GM06990 (cell line): ENCODE measurements at regions not wholly inside any gene's neighbourhood (a gene's known extent, or its start where the extent isn't known, plus 50 kb on each side); places are given as distances from the start of the nearest gene placed in this dataset.
"Not testable (repeated sequence)": the region's sequence is repeated elsewhere in the genome, so short reads cannot be mapped to it uniquely, and the experiment has no call there.

Experiments used
- DNase-seq: peaks from one replicate; pipeline ENCODE4 v3.0.0-alpha.2; 2011; ENCODE audit not compliant: insufficient read length; ENCODE audit errors: extremely low read depth
- H3K27me3 ChIP-seq: replicated peaks from 2 replicates; pipeline ENCODE4 v1.6.0; 2011; ENCODE audit warnings: low read length; ENCODE audit not compliant: control insufficient read depth, insufficient read depth
- H3K36me3 ChIP-seq: 2 replicates; pipeline ENCODE4 v1.5.1; 2011; ENCODE audit warnings: low read length; ENCODE audit not compliant: control insufficient read depth, insufficient read depth
- H3K4me3 ChIP-seq: replicated peaks from 2 replicates; pipeline ENCODE4 v1.5.1; 2011; ENCODE audit warnings: low read depth, mild to moderate bottlenecking, control low read depth, low read length
- TF ChIP-seq, protein P1 (sequence below): IDR thresholded peaks from 2 replicates; pipeline ENCODE4 v1.5.1; 2011; ENCODE audit warnings: low read length, control low read depth, mild to moderate bottlenecking, inconsistent platforms; ENCODE audit not compliant: insufficient read depth, poor library complexity, severe bottlenecking

DNA sequence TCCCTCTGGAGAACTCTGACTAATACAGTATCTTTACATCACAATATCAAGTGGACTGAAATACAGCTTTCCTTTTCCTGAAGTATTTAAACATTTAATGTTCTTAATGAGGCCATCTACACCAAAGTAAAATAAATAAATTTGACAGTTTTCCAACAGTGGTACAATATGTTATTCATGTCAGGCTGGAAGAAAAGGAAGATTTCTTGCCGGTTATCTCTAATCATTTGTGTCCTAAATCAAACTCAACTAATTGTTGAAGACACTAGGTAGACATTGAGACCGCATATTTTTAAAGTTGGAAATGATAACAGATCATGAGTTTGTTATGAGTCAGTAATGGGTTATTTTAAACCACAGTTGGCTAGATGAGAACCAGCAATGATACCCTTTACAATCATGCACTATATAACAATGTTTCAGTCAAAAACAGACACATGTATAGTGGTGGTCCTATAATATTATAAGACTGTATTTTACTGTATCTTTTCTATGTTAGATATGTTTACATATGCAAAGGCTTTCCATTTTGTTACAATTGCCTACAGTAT is 241.6 kb downstream of the LMBRD1 start:
- TF ChIP-seq, protein P1, sequence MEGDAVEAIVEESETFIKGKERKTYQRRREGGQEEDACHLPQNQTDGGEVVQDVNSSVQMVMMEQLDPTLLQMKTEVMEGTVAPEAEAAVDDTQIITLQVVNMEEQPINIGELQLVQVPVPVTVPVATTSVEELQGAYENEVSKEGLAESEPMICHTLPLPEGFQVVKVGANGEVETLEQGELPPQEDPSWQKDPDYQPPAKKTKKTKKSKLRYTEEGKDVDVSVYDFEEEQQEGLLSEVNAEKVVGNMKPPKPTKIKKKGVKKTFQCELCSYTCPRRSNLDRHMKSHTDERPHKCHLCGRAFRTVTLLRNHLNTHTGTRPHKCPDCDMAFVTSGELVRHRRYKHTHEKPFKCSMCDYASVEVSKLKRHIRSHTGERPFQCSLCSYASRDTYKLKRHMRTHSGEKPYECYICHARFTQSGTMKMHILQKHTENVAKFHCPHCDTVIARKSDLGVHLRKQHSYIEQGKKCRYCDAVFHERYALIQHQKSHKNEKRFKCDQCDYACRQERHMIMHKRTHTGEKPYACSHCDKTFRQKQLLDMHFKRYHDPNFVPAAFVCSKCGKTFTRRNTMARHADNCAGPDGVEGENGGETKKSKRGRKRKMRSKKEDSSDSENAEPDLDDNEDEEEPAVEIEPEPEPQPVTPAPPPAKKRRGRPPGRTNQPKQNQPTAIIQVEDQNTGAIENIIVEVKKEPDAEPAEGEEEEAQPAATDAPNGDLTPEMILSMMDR: no peak
- no peak overlapping the region for H3K4me3 ChIP-seq
- no peaks in the 10 kb centered on the region for H3K36me3 ChIP-seq
- no peak for DNase-seq
- H3K27me3 ChIP-seq: no peaks in the 10 kb centered on the region

DNA sequence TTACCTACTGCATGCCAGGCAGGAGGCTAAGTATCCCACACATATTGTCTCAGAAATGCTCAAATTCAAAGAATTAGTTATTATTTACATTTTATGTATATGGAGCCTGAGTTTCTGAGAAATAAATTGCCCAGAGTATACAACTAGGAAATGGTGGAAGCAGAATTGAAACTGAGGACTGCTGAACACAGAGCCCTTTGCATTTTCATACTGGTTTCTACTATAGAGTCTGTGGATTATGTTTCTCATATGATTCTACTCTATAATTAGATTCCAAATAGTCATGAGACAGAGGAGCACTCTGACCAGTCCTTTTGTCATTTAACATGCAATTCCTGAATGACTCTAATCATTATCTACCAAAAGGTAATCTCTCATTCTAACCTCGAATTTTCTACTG is 254.3 kb downstream of the LMBRD1 start:
- H3K4me3 ChIP-seq: no peak overlapping the region
- TF ChIP-seq, protein P1: no peak
- no peaks in the 10 kb centered on the region for H3K36me3 ChIP-seq
- H3K27me3 ChIP-seq: no peaks in the 10 kb centered on the region
- peak; percentile 8 for DNase-seq

DNA sequence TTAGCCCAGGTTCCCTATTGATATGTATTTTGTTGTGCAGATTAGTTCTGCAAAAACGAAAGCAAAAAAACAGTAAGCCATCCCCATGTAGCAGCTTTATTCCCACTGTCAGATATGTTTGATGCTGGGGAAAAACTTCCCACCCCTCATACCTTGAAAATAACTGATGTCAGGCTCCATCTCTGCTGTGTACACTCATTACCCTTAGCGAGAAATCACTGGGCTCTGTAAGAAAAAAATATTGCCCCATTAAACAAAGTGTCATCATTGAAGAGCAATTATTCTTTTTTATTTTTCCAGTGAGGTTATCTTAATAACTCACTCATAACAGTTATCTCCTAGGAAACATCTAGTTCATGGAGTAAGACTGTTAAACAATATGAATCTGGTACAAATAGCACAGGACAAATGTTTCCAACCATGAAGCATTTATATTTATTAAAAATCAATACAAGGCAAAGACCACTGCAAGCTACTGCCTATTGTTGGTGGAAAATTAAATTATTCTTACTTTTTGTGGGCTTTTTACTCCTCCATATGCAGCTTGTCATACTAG is 268.8 kb downstream of the LMBRD1 start:
- no peaks in the 10 kb centered on the region for H3K36me3 ChIP-seq
- TF ChIP-seq, protein P1: no peak
- DNase-seq: no peak
- H3K4me3 ChIP-seq: no peak overlapping the region
- no peaks in the 10 kb centered on the region for H3K27me3 ChIP-seq

DNA sequence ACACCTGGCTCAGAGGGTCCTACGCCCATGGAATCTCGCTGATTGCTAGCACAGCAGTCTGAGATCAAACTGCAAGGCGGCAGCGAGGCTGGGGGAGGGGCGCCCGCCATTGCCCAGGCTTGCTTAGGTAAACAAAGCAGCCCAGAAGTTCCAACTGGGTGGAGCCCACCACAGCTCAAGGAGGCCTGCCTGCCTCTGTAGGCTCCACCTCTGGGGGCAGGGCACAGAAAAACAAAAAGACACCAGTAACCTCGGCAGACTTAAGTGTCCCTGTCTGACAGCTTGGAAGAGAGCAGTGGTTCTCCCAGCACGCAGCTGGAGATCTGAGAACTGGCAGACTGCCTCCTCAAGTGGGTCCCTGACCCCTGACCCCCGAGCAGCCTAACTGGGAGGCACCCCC is 281.3 kb downstream of the LMBRD1 start:
- not testable (repeated sequence) for H3K27me3 ChIP-seq, H3K36me3 ChIP-seq, DNase-seq, H3K4me3 ChIP-seq

DNA sequence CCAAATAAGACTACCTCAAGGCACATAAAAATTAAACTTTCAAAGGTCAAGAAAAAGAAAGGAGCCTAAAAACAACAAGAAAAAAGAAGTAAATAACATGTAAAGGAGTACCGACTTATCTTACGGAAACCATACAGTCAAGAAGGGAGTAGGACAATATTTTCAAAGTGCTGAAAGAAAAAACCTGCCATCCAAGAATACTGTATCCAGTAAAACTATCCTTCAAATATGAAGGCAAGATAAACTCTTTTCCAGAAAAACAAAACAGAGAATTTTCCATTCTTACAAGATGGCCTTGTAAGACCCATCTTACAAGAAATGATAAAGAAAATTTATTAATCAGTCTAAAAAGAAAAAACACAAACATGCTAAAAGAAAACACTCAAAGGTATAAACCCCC is 302.2 kb downstream of the LMBRD1 start:
- no peak overlapping the region for H3K4me3 ChIP-seq
- TF ChIP-seq, protein P1: no peak
- DNase-seq: no peak

DNA sequence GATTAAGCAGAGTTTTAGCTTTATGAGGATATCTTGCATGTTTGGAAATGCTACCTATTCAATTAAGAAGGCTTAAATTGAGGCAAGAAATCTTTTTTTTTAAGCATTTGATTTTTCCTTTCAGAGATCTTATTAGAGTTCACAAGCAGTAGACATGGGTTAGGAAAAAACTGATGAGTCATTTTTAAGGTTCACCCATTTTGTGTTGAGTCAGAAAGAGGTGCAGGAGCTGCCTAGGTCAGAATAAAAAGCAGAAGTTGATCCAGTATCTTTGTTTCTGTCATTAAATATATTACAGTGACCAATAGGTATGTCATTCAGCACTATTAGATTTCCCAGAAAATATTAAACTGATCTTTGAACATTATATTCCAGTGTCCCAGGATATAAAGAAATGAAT is 306.8 kb downstream of the LMBRD1 start:
- Histone ChIP-seq H3K4me3 (no peak overlapping the region), H3K36me3 (no peaks in the 10 kb centered on the region), H3K27me3 (no peaks in the 10 kb centered on the region)
- peak; percentile 7 for DNase-seq
- TF ChIP-seq, protein P1: no peak

More for the DNA sequence above, 302.2 kb downstream of the LMBRD1 start:
- H3K27me3 ChIP-seq: no peaks in the 10 kb centered on the region
- no peaks in the 10 kb centered on the region for H3K36me3 ChIP-seq
